Liver (tissue), 1 donor: ENCODE measurements at regions not wholly inside any gene's neighbourhood (a gene's known extent, or its start where the extent isn't known, plus 50 kb on each side); places are given as distances from the start of the nearest gene placed in this dataset.

Source experiments
- NR2F2 ChIP-seq: IDR thresholded peaks from 2 replicates; pipeline ENCODE4 v1.6.1; 2016; ENCODE audit warnings: antibody characterized with exemption
- TAF1 ChIP-seq: conservative IDR thresholded peaks from 2 replicates; pipeline ENCODE4 v1.6.1; 2016; ENCODE audit warnings: antibody characterized with exemption, mild to moderate bottlenecking
- donor health status: healthy.

- no peak for TF ChIP-seq TAF1
- TF ChIP-seq NR2F2: no peak
Measured at GRCh38 chr4:35538807-35539206, 705.5 kb downstream of the ARAP2 start.
